ENCODE measurements at regions not wholly inside any gene's neighbourhood (a gene's known extent, or its start where the extent isn't known, plus 50 kb on each side); places are given as distances from the start of the nearest gene placed in this dataset.

- intact Hi-C loops (cut with DNase I; ENCODE audit: low total_unique reads) = no loop called here
- Histone ChIP-seq H3K9me3 (no peaks in the 10 kb centered on the region), H3K4me3 (no peak overlapping the region), H3K36me3 (no peaks in the 10 kb centered on the region), H3K4me1 (no peaks in the 10 kb centered on the region), H3K27ac (no peak overlapping the region), H3K27me3 (no peaks in the 10 kb centered on the region)
- no peak for DNase-seq
- TF ChIP-seq, protein P1, sequence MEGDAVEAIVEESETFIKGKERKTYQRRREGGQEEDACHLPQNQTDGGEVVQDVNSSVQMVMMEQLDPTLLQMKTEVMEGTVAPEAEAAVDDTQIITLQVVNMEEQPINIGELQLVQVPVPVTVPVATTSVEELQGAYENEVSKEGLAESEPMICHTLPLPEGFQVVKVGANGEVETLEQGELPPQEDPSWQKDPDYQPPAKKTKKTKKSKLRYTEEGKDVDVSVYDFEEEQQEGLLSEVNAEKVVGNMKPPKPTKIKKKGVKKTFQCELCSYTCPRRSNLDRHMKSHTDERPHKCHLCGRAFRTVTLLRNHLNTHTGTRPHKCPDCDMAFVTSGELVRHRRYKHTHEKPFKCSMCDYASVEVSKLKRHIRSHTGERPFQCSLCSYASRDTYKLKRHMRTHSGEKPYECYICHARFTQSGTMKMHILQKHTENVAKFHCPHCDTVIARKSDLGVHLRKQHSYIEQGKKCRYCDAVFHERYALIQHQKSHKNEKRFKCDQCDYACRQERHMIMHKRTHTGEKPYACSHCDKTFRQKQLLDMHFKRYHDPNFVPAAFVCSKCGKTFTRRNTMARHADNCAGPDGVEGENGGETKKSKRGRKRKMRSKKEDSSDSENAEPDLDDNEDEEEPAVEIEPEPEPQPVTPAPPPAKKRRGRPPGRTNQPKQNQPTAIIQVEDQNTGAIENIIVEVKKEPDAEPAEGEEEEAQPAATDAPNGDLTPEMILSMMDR (IDR thresholded peaks at IDR 0.05) = no peak
Measured at GRCh38 chr18:44136326-44136725, 544.4 kb upstream of the SETBP1 start.

GRCh38 chr18:44143072-44143471 lies 537.6 kb upstream of the SETBP1 start:
- no peaks in the 10 kb centered on the region for H3K9me3 ChIP-seq
- intact Hi-C loops (cut with DNase I; ENCODE audit: low total_unique reads) = no loop called here
- no peaks in the 10 kb centered on the region for H3K4me1 ChIP-seq
- no peaks in the 10 kb centered on the region for H3K36me3 ChIP-seq
- TF ChIP-seq, protein P1 (IDR thresholded peaks at IDR 0.05) = no peak
- H3K27me3 ChIP-seq = no peaks in the 10 kb centered on the region
- H3K4me3 ChIP-seq = no peak overlapping the region
- H3K27ac ChIP-seq = no peak overlapping the region
- no peak for DNase-seq

GRCh38 chr18:44149706-44150105 lies 531.0 kb upstream of the SETBP1 start:
- TF ChIP-seq, protein P1 (IDR thresholded peaks at IDR 0.05) = no peak
- H3K4me3 ChIP-seq = no peak overlapping the region
- no peak for DNase-seq
- H3K27me3 ChIP-seq = no peaks in the 10 kb centered on the region
- intact Hi-C loops (cut with DNase I; ENCODE audit: low total_unique reads) = no loop called here
- H3K27ac ChIP-seq = no peak overlapping the region
- no peaks in the 10 kb centered on the region for H3K36me3 ChIP-seq
- H3K4me1 ChIP-seq = no peaks in the 10 kb centered on the region
- H3K9me3 ChIP-seq = no peaks in the 10 kb centered on the region

GRCh38 chr18:44153981-44154380 lies 526.7 kb upstream of the SETBP1 start:
- H3K36me3 ChIP-seq = no peaks in the 10 kb centered on the region
- no peaks in the 10 kb centered on the region for H3K27me3 ChIP-seq
- no peak for DNase-seq
- intact Hi-C loops (cut with DNase I; ENCODE audit: low total_unique reads) = no loop called here
- H3K4me1 ChIP-seq = peaks cover 0 to 12% (median 0%) of the 10 kb centered on the region in 4 donors
- no peak overlapping the region for H3K27ac ChIP-seq
- TF ChIP-seq, protein P1 (IDR thresholded peaks at IDR 0.05) = no peak
- no peaks in the 10 kb centered on the region for H3K9me3 ChIP-seq
- H3K4me3 ChIP-seq = no peak overlapping the region

DNA sequence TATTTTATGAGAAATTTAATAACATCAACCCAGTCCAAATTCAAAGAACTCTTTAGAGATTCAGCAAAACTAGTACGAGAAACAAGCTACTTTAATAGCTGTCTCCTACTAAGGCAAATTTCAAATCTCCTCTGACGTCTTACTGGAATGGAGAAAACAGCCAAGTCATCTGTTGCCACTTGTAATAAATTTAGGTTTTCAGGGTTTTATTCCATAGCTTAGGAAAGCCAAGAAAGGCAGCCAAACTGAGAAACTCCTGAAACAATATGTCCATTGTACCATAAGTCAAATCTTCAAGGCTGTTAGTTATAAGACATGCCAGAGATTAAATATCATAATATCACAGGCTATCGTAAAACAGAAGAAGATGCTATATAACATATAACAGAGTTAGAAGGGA lies 524.6 kb upstream of the SETBP1 start:
- no peaks in the 10 kb centered on the region for H3K27me3 ChIP-seq
- H3K4me1 ChIP-seq = peaks cover 0 to 12% (median 0%) of the 10 kb centered on the region in 4 donors
- no peak overlapping the region for H3K4me3 ChIP-seq
- H3K9me3 ChIP-seq = no peaks in the 10 kb centered on the region
- TF ChIP-seq, protein P1 (IDR thresholded peaks at IDR 0.05) = no peak
- intact Hi-C loops (cut with DNase I; ENCODE audit: low total_unique reads) = no loop called here
- DNase-seq = no peak
- H3K27ac ChIP-seq = no peak overlapping the region
- H3K36me3 ChIP-seq = no peaks in the 10 kb centered on the region

DNA sequence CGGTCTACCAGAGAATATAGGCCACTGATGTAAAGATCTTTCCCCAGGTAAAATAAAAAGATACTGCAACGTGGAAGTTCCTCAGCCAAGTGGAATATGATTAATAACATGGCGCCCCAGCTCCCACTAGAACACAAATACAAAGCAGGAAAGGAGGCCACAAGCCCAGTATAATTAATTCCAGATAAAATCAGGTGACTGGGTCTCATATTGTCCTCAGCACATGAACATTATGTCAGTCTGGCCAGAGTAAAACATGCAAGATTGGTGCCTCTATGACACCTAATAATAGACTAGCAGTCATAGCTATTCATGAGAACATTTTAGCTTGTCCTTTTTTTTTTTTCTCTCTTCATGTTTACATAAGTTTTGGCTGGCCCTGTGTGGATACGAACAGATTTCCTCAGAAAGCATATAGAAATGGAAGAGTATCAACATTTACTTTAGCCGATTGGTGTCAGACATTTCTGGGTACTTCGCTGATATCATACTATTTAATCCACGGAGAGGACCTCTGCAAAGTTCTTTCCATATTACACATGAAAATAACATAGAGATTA lies 523.8 kb upstream of the SETBP1 start:
- Histone ChIP-seq H3K4me3 (no peak overlapping the region), H3K9me3 (peaks cover 0 to 1% (median 1%) of the 10 kb centered on the region in 3 donors), H3K27ac (no peak overlapping the region), H3K4me1 (peaks cover 0 to 12% (median 0%) of the 10 kb centered on the region in 4 donors), H3K36me3 (no peaks in the 10 kb centered on the region), H3K27me3 (no peaks in the 10 kb centered on the region)
- TF ChIP-seq, protein P1 (IDR thresholded peaks at IDR 0.05) = no peak
- DNase-seq = no peak
- intact Hi-C loops (cut with DNase I; ENCODE audit: low total_unique reads) = no loop called here

Data from tibial artery (tissue), 4 donors.